BLaER1 (cell line): ENCODE measurements at regions not wholly inside any gene's neighbourhood (a gene's known extent, or its start where the extent isn't known, plus 50 kb on each side); places are given as distances from the start of the nearest gene placed in this dataset.
"Not testable (repeated sequence)": the region's sequence is repeated elsewhere in the genome, so short reads cannot be mapped to it uniquely, and the experiment has no call there.

Experiments used
- H3K27ac ChIP-seq: shearing (Covaris generic); formaldehyde crosslinking; 2 replicates; pipeline ENCODE4 v1.8.1; 2022
- H3K27me3 ChIP-seq: shearing (Covaris generic); formaldehyde crosslinking; 2 replicates; pipeline ENCODE4 v1.8.1; 2022
- H3K36me3 ChIP-seq: shearing (Covaris generic); formaldehyde crosslinking; 2 replicates; pipeline ENCODE4 v1.8.1; 2022
- H3K4me1 ChIP-seq: shearing (Covaris generic); formaldehyde crosslinking; 2 replicates; pipeline ENCODE4 v1.8.1; 2022
- H3K4me2 ChIP-seq: shearing (Covaris generic); formaldehyde crosslinking; 2 replicates; pipeline ENCODE4 v1.8.1; 2022
- H3K4me3 ChIP-seq: shearing (Covaris generic); formaldehyde crosslinking; 2 replicates; pipeline ENCODE4 v1.8.1; 2022
- H3K9ac ChIP-seq: shearing (Covaris generic); formaldehyde crosslinking; 2 replicates; pipeline ENCODE4 v1.8.1; 2022
- H3K9me3 ChIP-seq: shearing (Covaris generic); formaldehyde crosslinking; 2 replicates; pipeline ENCODE4 v1.8.1; 2022
- H4K20me1 ChIP-seq: shearing (Covaris generic); formaldehyde crosslinking; 2 replicates; pipeline ENCODE4 v1.8.1; 2022
- Cebpa-rat ChIP-seq: shearing (Covaris generic); IDR thresholded peaks from 2 replicates; pipeline ENCODE4 v1.8.1; 2022

DNA sequence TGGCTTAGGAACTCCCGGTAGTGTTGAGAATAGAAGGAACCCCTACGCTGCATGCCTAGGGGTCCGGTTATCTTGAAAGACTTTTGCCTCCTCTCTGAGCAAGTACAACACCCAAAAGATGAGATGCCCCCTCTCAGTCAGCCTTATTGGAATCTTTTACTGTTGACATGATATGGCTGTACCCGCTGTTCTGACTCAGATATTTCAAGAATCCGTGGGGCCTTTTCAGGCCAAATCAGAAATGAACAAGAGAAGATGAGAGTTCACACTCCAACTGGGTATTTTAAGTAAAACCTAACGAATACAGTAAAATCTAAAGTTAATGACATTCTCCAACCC lies 164.2 kb downstream of the PPIAL4G start:
- peaks cover 15% of the 10 kb centered on the region for H3K4me1 ChIP-seq
- H3K27ac ChIP-seq, result peak overlapping the region; percentile 73
- H3K4me2 ChIP-seq, result peak overlapping the region; percentile 96
- peak overlapping the region; percentile 69 for H3K4me3 ChIP-seq
- no peaks in the 10 kb centered on the region for H3K27me3 ChIP-seq
- no peaks in the 10 kb centered on the region for H4K20me1 ChIP-seq
- TF ChIP-seq Cebpa-rat, result no peak
- no peaks in the 10 kb centered on the region for H3K36me3 ChIP-seq
- H3K9me3 ChIP-seq, result peaks cover 6% of the 10 kb centered on the region; the same call in 1 of the 2 replicates
- peak overlapping the region; percentile 79 for H3K9ac ChIP-seq

- peak overlapping the region; percentile 69 for H3K4me3 ChIP-seq
- peak overlapping the region; percentile 73 for H3K27ac ChIP-seq
- 0 out of 2 replicates have a peak, but pooled peaks have one; percentile 6 for TF ChIP-seq Cebpa-rat
Measured at GRCh38 chr1:148318123-148318903, 164.8 kb downstream of the PPIAL4G start.

DNA sequence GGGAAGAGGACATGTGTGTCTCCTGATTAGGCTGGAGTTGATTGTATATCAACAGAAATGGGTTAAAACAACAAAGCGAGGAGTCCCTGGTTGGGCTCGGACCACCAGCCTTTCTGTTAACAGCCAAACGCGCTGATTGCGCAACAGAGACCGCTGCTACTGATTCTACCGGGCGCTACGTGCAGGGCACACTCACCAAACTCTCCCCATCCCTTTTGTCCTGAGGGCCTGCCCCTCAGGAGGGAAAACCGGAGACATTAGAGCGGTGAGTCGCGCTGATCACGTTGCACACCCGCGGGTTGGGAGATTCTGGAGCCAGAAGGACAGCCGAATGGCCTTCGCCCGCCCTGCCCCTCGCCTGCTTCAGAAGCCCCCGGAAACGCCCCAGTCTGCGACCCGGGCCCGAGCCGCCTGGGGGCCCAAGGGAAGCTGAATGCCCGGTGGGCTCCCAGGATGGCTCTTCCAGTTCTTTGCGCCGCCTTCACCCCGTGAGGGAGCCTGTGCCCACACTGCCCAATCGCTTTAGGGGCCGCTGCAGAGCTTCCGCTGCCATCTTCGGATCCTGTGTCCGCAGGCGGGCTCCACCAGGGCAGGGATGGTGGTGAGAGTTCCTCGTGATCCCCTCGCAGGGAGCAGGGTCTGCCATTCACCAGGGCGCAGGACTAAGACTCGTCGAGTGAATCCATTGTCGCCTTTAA lies 165.4 kb upstream of the NBPF11 start:
- H3K4me1 ChIP-seq, result peaks cover 15% of the 10 kb centered on the region
- H3K27ac ChIP-seq, result peak overlapping the region; percentile 73; the same call in 1 of the 2 replicates
- peak overlapping the region; percentile 96 for H3K4me2 ChIP-seq
- peaks cover 9% of the 10 kb centered on the region; the same call in 1 of the 2 replicates for H3K9me3 ChIP-seq
- peak overlapping the region; percentile 79; the same call in 1 of the 2 replicates for H3K9ac ChIP-seq
- H3K27me3 ChIP-seq, result no peaks in the 10 kb centered on the region
- TF ChIP-seq Cebpa-rat, result peak; percentile 86
- no peaks in the 10 kb centered on the region for H4K20me1 ChIP-seq
- H3K36me3 ChIP-seq, result no peaks in the 10 kb centered on the region
- H3K4me3 ChIP-seq, result peak overlapping the region; percentile 69

More at GRCh38 chr1:148318123-148318903, 164.8 kb downstream of the PPIAL4G start:
- Histone ChIP-seq H3K9me3 (peaks cover 8% of the 10 kb centered on the region; the same call in 1 of the 2 replicates), H3K4me2 (peak overlapping the region; percentile 96), H3K4me1 (peaks cover 15% of the 10 kb centered on the region), H3K36me3 (no peaks in the 10 kb centered on the region), H3K9ac (peak overlapping the region; percentile 79), H3K27me3 (no peaks in the 10 kb centered on the region), H4K20me1 (no peaks in the 10 kb centered on the region)

DNA sequence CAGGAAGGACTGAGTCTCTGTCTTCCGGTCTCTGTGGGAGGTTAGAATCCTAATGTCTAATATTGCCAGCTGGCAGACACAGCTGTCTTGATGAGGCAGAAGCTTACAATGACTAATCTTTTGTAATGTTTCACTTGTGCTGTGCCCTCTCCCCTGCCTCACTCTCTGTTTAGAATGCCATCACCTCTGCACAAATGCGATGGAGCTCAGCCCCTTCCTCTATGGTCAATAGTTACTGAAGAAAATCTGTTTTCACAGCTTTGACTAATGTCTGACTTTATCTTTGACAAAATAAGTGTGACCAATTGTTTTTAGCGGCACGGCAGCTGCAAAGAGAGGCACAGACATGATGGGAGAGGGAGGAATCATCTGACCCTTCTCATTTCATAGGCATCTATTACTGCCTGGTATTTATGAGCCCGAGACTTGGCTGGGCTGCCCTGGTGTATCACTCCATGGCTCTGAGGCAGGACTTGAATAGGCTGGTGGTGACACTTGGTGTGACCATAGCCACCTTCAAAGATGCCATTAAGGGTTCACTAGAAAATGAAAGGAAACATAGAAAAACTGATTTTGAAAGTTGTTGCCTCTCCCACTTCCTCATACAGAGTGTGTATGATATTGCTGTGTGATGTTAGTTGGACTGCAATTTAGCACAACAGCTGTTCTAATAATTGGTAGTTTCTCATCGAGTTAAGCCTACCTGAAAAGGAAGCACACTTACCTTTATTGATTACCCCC lies 163.2 kb upstream of the NBPF11 start:
- no peak overlapping the region for H3K4me2 ChIP-seq
- H3K9me3 ChIP-seq, result peaks cover 25% of the 10 kb centered on the region
- no peaks in the 10 kb centered on the region for H3K36me3 ChIP-seq
- no peaks in the 10 kb centered on the region for H3K27me3 ChIP-seq
- no peak overlapping the region for H3K9ac ChIP-seq
- no peak overlapping the region for H3K4me3 ChIP-seq
- H3K27ac ChIP-seq, result no peak overlapping the region
- TF ChIP-seq Cebpa-rat, result no peak
- H4K20me1 ChIP-seq, result no peaks in the 10 kb centered on the region
- H3K4me1 ChIP-seq, result peaks cover 15% of the 10 kb centered on the region

DNA sequence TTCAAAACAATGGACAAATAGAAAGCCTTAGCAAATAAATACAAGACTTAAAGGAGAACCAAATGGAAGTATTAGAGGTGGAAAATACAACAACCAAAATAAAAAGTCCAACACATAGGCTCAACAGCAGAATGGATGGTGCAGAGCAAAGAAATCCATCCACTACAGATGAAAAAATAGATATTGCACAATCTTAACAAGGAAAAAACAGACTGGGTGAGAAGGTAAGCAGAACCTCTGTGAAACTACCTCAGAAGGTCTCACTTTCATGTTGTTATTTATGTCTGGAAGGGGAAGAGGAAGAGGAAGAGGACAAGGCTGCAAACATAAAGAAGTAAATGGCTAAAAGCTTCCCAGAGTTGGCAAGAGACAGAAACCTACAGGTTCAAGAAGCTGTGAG lies 158.7 kb upstream of the NBPF11 start:
- H3K9ac ChIP-seq, result no peak overlapping the region
- H3K36me3 ChIP-seq, result no peaks in the 10 kb centered on the region
- H3K4me2 ChIP-seq, result no peak overlapping the region
- no peaks in the 10 kb centered on the region for H3K4me1 ChIP-seq
- H3K9me3 ChIP-seq, result peaks cover 40% of the 10 kb centered on the region
- no peaks in the 10 kb centered on the region for H4K20me1 ChIP-seq
- no peak overlapping the region for H3K4me3 ChIP-seq
- H3K27me3 ChIP-seq, result no peaks in the 10 kb centered on the region
- H3K27ac ChIP-seq, result no peak overlapping the region
- peak; percentile 44; the same call in 1 of the 2 replicates for TF ChIP-seq Cebpa-rat

DNA sequence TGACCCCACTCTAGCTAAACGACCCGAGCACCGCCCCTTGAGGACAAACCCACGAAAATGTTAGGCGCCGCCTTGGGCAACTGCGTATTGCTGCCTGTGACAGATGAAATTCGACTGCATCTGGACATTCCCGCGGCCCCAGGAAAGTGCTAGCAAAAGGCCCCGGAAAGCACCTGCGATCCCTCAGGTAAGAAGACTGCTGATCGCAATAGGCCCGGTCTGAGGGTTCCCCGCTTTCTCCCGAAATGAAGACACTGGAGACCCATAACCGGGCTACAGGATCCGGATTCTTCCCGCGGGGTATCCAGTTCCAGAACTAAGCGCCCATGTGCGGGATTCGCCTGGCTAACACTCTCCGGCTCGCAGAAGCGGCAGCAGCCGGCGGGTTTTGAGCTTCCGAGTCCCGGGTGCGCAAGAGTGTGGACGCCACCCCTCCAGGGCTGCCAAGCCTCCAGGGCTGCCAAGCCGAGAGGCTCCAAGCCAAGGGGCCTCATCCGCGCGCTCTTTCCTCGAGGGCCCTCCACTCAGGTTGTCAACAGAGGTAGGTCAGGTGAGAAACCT lies 157.9 kb upstream of the NBPF11 start:
- H3K4me3 ChIP-seq, result no peak overlapping the region
- no peak overlapping the region for H3K4me2 ChIP-seq
- no peaks in the 10 kb centered on the region for H3K4me1 ChIP-seq
- H3K9ac ChIP-seq, result no peak overlapping the region
- H3K27me3 ChIP-seq, result no peaks in the 10 kb centered on the region
- H3K36me3 ChIP-seq, result no peaks in the 10 kb centered on the region
- peaks cover 40% of the 10 kb centered on the region for H3K9me3 ChIP-seq
- TF ChIP-seq Cebpa-rat, result no peak
- H4K20me1 ChIP-seq, result no peaks in the 10 kb centered on the region
- H3K27ac ChIP-seq, result no peak overlapping the region

GRCh38 chr1:148308832-148309458 lies 156.9 kb upstream of the NBPF11 start:
- H3K4me2 ChIP-seq, result no peak overlapping the region
- no peak for TF ChIP-seq Cebpa-rat
- no peaks in the 10 kb centered on the region for H3K36me3 ChIP-seq
- H3K27me3 ChIP-seq, result peaks cover 9% of the 10 kb centered on the region
- no peaks in the 10 kb centered on the region for H3K4me1 ChIP-seq
- H3K9me3 ChIP-seq, result peaks cover 45% of the 10 kb centered on the region
- H3K27ac ChIP-seq, result no peak overlapping the region
- no peak overlapping the region for H3K4me3 ChIP-seq
- H4K20me1 ChIP-seq, result no peaks in the 10 kb centered on the region
- H3K9ac ChIP-seq, result no peak overlapping the region

GRCh38 chr1:148307583-148308185 lies 155.6 kb upstream of the NBPF11 start:
- no peaks in the 10 kb centered on the region for H4K20me1 ChIP-seq
- H3K27me3 ChIP-seq, result peaks cover 17% of the 10 kb centered on the region
- H3K36me3 ChIP-seq, result no peaks in the 10 kb centered on the region
- no peak overlapping the region for H3K27ac ChIP-seq
- H3K4me2 ChIP-seq, result no peak overlapping the region
- TF ChIP-seq Cebpa-rat, result no peak
- no peaks in the 10 kb centered on the region for H3K4me1 ChIP-seq
- H3K4me3 ChIP-seq, result no peak overlapping the region
- peaks cover 47% of the 10 kb centered on the region for H3K9me3 ChIP-seq
- H3K9ac ChIP-seq, result no peak overlapping the region

GRCh38 chr1:148304935-148305334 lies 152.9 kb upstream of the NBPF11 start:
- H3K36me3 ChIP-seq, H3K4me3 ChIP-seq, H3K4me2 ChIP-seq, H4K20me1 ChIP-seq, H3K27ac ChIP-seq, H3K4me1 ChIP-seq, H3K9ac ChIP-seq: not testable (repeated sequence)
- H3K27me3 ChIP-seq, result peaks cover 17% of the 10 kb centered on the region
- peaks cover 26% of the 10 kb centered on the region for H3K9me3 ChIP-seq

GRCh38 chr1:148302586-148303364 lies 150.7 kb upstream of the NBPF11 start:
- H3K36me3 ChIP-seq, H3K27ac ChIP-seq, H4K20me1 ChIP-seq, H3K9ac ChIP-seq, H3K4me1 ChIP-seq: not testable (repeated sequence)
- Histone ChIP-seq H3K27me3 (peaks cover 17% of the 10 kb centered on the region), H3K4me2 (peak overlapping the region; percentile 58), H3K4me3 (peak overlapping the region; percentile 50; the same call in 1 of the 2 replicates), H3K9me3 (peaks cover 12% of the 10 kb centered on the region)

DNA sequence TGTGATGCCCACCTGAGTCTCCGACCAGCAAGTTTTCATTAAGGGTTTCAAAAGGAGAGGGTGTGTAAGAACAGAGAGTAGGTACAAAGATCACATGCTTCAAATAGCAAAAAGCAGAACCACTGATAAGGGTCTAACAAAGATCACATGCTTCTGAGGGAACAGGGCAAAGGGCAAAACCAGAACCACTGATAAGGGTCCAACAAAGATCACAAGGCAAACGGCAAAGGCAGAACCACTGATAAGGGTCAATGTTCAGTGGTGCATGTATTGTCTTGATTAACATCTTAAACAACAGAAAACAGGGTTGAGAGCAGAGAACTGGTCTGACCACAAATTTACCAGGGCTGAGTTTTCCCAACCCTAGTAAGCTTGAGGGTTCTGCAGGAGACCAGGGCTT lies 145.8 kb upstream of the NBPF11 start:
- not testable (repeated sequence) for H4K20me1 ChIP-seq, H3K27me3 ChIP-seq, H3K9ac ChIP-seq, H3K27ac ChIP-seq, H3K36me3 ChIP-seq, H3K4me3 ChIP-seq, H3K4me2 ChIP-seq, H3K4me1 ChIP-seq
- peaks cover 20% of the 10 kb centered on the region for H3K9me3 ChIP-seq
